Stimulated activated CD4-positive, alpha-beta T cell treated with anti-CD3 and anti-CD28 coated beads, Interleukin-4, amount 100 ng/mL, for 4 hours (primary cell): ENCODE measurements at regions not wholly inside any gene's neighbourhood (a gene's known extent, or its start where the extent isn't known, plus 50 kb on each side); places are given as distances from the start of the nearest gene placed in this dataset.
"Not testable (repeated sequence)": the region's sequence is repeated elsewhere in the genome, so short reads cannot be mapped to it uniquely, and the experiment has no call there.

Experiments used
- DNase-seq, 2 experiments: peaks; one replicate each; pipeline ENCODE4 v3.0.0-alpha.2; 2020

- DNase-seq = no peak
These were observed 53.0 kb downstream of the ACTBL2 start for GRCh38 chr5:57429513-57430120.

- DNase-seq = not testable (repeated sequence)
These were observed 53.6 kb downstream of the ACTBL2 start for GRCh38 chr5:57429021-57429420.

- DNase-seq = no peak
These were observed 59.6 kb downstream of the ACTBL2 start for GRCh38 chr5:57422993-57423392.

GRCh38 chr5:57422341-57422740 is 60.3 kb downstream of the ACTBL2 start:
- DNase-seq = no peak

GRCh38 chr5:57420801-57421200 is 61.8 kb downstream of the ACTBL2 start:
- no peak for DNase-seq

GRCh38 chr5:57417971-57418370 is 64.6 kb downstream of the ACTBL2 start:
- no peak for DNase-seq

- no peak for DNase-seq
These were observed 65.3 kb downstream of the ACTBL2 start for GRCh38 chr5:57417320-57417719.

GRCh38 chr5:57416278-57416994 is 66.2 kb downstream of the ACTBL2 start:
- no peak for DNase-seq

GRCh38 chr5:57414857-57415256 is 67.8 kb downstream of the ACTBL2 start:
- DNase-seq = no peak

GRCh38 chr5:57414191-57414590 is 68.4 kb downstream of the ACTBL2 start:
- DNase-seq = no peak

- DNase-seq = no peak
These were observed 69.5 kb downstream of the ACTBL2 start for GRCh38 chr5:57413145-57413544.

- no peak for DNase-seq
These were observed 69.9 kb downstream of the ACTBL2 start for GRCh38 chr5:57412680-57413079.

- no peak for DNase-seq
These were observed 70.6 kb downstream of the ACTBL2 start for GRCh38 chr5:57411982-57412381.

- no peak for DNase-seq
These were observed 72.0 kb downstream of the ACTBL2 start for GRCh38 chr5:57410374-57411320.

- DNase-seq = no peak
These were observed 73.9 kb downstream of the ACTBL2 start for GRCh38 chr5:57408714-57409113.

GRCh38 chr5:57408285-57408684 is 74.3 kb downstream of the ACTBL2 start:
- DNase-seq = no peak

GRCh38 chr5:57407391-57407790 is 75.2 kb downstream of the ACTBL2 start:
- no peak for DNase-seq

- DNase-seq = no peak
These were observed 76.0 kb downstream of the ACTBL2 start for GRCh38 chr5:57406641-57407040.

GRCh38 chr5:57405984-57406383 is 76.6 kb downstream of the ACTBL2 start:
- DNase-seq = no peak

GRCh38 chr5:57402761-57403160 is 79.8 kb downstream of the ACTBL2 start:
- DNase-seq = no peak

GRCh38 chr5:57402348-57402747 is 80.3 kb downstream of the ACTBL2 start:
- DNase-seq = no peak

- DNase-seq = no peak
These were observed 84.1 kb downstream of the ACTBL2 start for GRCh38 chr5:57398413-57399093.

GRCh38 chr5:57396701-57397100 is 85.9 kb downstream of the ACTBL2 start:
- no peak for DNase-seq
